ENCODE measurements at regions not wholly inside any gene's neighbourhood (a gene's known extent, or its start where the extent isn't known, plus 50 kb on each side); places are given as distances from the start of the nearest gene placed in this dataset.

DNA sequence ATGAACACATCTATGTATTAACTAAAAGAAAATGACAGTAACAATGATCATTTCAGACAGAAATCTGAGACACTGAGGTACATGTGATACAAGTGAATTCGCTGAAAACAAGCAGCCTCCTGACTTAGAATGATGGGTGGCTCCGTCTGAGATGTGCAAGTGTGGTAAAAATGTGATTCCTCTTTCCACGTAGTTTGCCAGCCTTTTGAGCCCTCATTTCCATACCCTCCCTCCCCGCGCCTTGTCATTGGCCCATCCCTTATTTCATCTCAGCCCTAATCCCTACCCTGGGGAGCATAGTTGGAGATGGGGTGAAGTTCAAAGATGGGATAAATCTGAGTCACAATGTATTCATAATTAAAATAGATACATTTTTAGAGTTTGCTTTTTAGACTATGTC lies 107.8 kb downstream of the BMP4 start:
- DNase-seq (ENCODE audit: low read depth, low spot score) (no peak), FAIRE-seq (no peak)
- Histone ChIP-seq H4K20me1 (ENCODE audit: control insufficient read depth, extremely low read depth, insufficient read depth, low read length) (no peaks in the 10 kb centered on the region), H3K9ac (ENCODE audit: control insufficient read depth, extremely low read depth, insufficient read depth, low read length) (no peak overlapping the region), H3K27ac (ENCODE audit: control insufficient read depth, insufficient read depth, low read length) (no peak overlapping the region), H3K9me3 (ENCODE audit: control insufficient read depth, low read depth, low read length) (no peaks in the 10 kb centered on the region), H3K4me3 (ENCODE audit: control insufficient read depth in 2 of 3, extremely low read depth in 1 of 3, insufficient read depth in 2 of 3, low read depth in 1 of 3, low read length in 3 of 3) (no peak overlapping the region), H3K36me3 (ENCODE audit: control insufficient read depth in 2 of 2, extremely low read depth in 1 of 2, insufficient read depth in 2 of 2, low read length in 2 of 2) (no peaks in the 10 kb centered on the region), H3K9me1 (ENCODE audit: control insufficient read depth, extremely low read depth, insufficient read depth, low read length) (no peaks in the 10 kb centered on the region), H3K4me1 (ENCODE audit: control insufficient read depth, extremely low read depth, insufficient read depth, low read length) (peaks cover 7% of the 10 kb centered on the region), H3K27me3 (ENCODE audit: control insufficient read depth, extremely low read depth, insufficient read depth, low read length) (no peaks in the 10 kb centered on the region), H3K4me2 (ENCODE audit: control insufficient read depth, extremely low read depth, insufficient read depth, low read depth, low read length) (no peak overlapping the region), H2AFZ (ENCODE audit: control insufficient read depth, low read length) (no peak overlapping the region), H3K79me2 (ENCODE audit: control insufficient read depth, insufficient read depth, low read length) (no peaks in the 10 kb centered on the region)
- TF ChIP-seq EZH2 (IDR thresholded peaks at IDR 0.05; ENCODE audit: low read length), result no peak
- TF ChIP-seq, protein P1, sequence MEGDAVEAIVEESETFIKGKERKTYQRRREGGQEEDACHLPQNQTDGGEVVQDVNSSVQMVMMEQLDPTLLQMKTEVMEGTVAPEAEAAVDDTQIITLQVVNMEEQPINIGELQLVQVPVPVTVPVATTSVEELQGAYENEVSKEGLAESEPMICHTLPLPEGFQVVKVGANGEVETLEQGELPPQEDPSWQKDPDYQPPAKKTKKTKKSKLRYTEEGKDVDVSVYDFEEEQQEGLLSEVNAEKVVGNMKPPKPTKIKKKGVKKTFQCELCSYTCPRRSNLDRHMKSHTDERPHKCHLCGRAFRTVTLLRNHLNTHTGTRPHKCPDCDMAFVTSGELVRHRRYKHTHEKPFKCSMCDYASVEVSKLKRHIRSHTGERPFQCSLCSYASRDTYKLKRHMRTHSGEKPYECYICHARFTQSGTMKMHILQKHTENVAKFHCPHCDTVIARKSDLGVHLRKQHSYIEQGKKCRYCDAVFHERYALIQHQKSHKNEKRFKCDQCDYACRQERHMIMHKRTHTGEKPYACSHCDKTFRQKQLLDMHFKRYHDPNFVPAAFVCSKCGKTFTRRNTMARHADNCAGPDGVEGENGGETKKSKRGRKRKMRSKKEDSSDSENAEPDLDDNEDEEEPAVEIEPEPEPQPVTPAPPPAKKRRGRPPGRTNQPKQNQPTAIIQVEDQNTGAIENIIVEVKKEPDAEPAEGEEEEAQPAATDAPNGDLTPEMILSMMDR (optimal IDR thresholded peaks at IDR 0.05 in 1 of 3, IDR thresholded peaks at IDR 0.05 in 1 of 3, conservative IDR thresholded peaks at IDR 0.05 in 1 of 3; ENCODE audit: extremely low read depth in 1 of 3, insufficient read depth in 2 of 3, low read length in 3 of 3), result no peak
- dilution Hi-C loops (cut with MboI; ENCODE audit: extremely low pct_ligation_motif_present, low sequenced_read_pairs), result no loop called here

DNA sequence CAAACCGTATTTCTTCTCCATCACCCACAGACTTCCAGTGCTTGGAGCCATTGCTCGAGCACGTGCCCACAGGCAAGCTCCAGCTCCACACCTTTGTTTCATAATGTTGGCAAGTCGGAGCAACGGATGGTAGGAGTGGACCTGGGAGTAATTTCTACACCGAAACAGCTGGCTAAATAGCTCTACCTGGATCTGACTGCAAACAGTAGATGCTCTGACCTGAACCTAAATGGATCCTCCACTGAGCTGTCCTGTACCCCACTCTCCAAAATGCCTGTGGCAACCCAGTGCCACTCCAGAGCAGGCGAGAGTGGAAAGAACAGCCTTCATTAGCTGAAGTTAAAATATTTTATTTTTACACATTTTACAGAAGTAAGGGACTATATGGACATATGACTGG lies 108.7 kb downstream of the BMP4 start:
- H3K27ac ChIP-seq (ENCODE audit: control insufficient read depth, insufficient read depth, low read length), result no peak overlapping the region
- TF ChIP-seq, protein P1 (optimal IDR thresholded peaks at IDR 0.05 in 1 of 3, IDR thresholded peaks at IDR 0.05 in 1 of 3, conservative IDR thresholded peaks at IDR 0.05 in 1 of 3; ENCODE audit: extremely low read depth in 1 of 3, insufficient read depth in 2 of 3, low read length in 3 of 3), result no peak
- TF ChIP-seq EZH2 (IDR thresholded peaks at IDR 0.05; ENCODE audit: low read length), result no peak

More for the DNA sequence above, 108.7 kb downstream of the BMP4 start:
- Histone ChIP-seq H3K9ac (ENCODE audit: control insufficient read depth, extremely low read depth, insufficient read depth, low read length) (no peak overlapping the region), H2AFZ (ENCODE audit: control insufficient read depth, low read length) (no peak overlapping the region), H3K9me1 (ENCODE audit: control insufficient read depth, extremely low read depth, insufficient read depth, low read length) (no peaks in the 10 kb centered on the region), H3K4me3 (ENCODE audit: control insufficient read depth in 2 of 3, extremely low read depth in 1 of 3, insufficient read depth in 2 of 3, low read depth in 1 of 3, low read length in 3 of 3) (no peak overlapping the region), H3K36me3 (ENCODE audit: control insufficient read depth in 2 of 2, extremely low read depth in 1 of 2, insufficient read depth in 2 of 2, low read length in 2 of 2) (no peaks in the 10 kb centered on the region), H3K27me3 (ENCODE audit: control insufficient read depth, extremely low read depth, insufficient read depth, low read length) (no peaks in the 10 kb centered on the region), H3K9me3 (ENCODE audit: control insufficient read depth, low read depth, low read length) (no peaks in the 10 kb centered on the region), H3K79me2 (ENCODE audit: control insufficient read depth, insufficient read depth, low read length) (no peaks in the 10 kb centered on the region), H3K4me1 (ENCODE audit: control insufficient read depth, extremely low read depth, insufficient read depth, low read length) (peaks cover 7% of the 10 kb centered on the region), H4K20me1 (ENCODE audit: control insufficient read depth, extremely low read depth, insufficient read depth, low read length) (no peaks in the 10 kb centered on the region), H3K4me2 (ENCODE audit: control insufficient read depth, extremely low read depth, insufficient read depth, low read depth, low read length) (no peak overlapping the region)
- dilution Hi-C loops (cut with MboI; ENCODE audit: extremely low pct_ligation_motif_present, low sequenced_read_pairs), result no loop called here
- DNase-seq (ENCODE audit: low read depth, low spot score), result no peak
- FAIRE-seq, result no peak

Data from keratinocyte (primary cell).